GM12865 (cell line): ENCODE measurements at regions not wholly inside any gene's neighbourhood (a gene's known extent, or its start where the extent isn't known, plus 50 kb on each side); places are given as distances from the start of the nearest gene placed in this dataset.

Experiments used
- DNase-seq: peaks from one replicate; pipeline ENCODE4 v3.0.0; 2010; ENCODE audit warnings: low read depth
- H3K4me3 ChIP-seq: 2 replicates; pipeline ENCODE4 v1.5.1; 2011; ENCODE audit warnings: mild to moderate bottlenecking, low read depth, low read length, control low read depth
- CTCF ChIP-seq: IDR thresholded peaks from 2 replicates; pipeline ENCODE4 v1.5.1; 2011; ENCODE audit warnings: low read length, control low read depth, low read depth, inconsistent platforms; ENCODE audit not compliant: insufficient read depth; ENCODE audit errors: missing control alignments

- DNase-seq, result no peak
These were observed 390.7 kb upstream of the ARGLU1 start for GRCh38 chr13:106958621-106959048.

GRCh38 chr13:106942563-106942962, 374.6 kb upstream of the ARGLU1 start:
- H3K4me3 ChIP-seq, result no peak overlapping the region
- no peak for TF ChIP-seq CTCF
- peak; percentile 27 for DNase-seq

More at GRCh38 chr13:106958621-106959048, 390.7 kb upstream of the ARGLU1 start:
- H3K4me3 ChIP-seq, result no peak overlapping the region
- no peak for TF ChIP-seq CTCF

GRCh38 chr13:106941779-106942178, 373.8 kb upstream of the ARGLU1 start:
- DNase-seq, result peak; percentile 9
- TF ChIP-seq CTCF, result no peak

GRCh38 chr13:106927421-106927820, 359.5 kb upstream of the ARGLU1 start:
- no peak overlapping the region for H3K4me3 ChIP-seq
- DNase-seq, result no peak
- TF ChIP-seq CTCF, result no peak

More at GRCh38 chr13:106941779-106942178, 373.8 kb upstream of the ARGLU1 start:
- no peak overlapping the region for H3K4me3 ChIP-seq

GRCh38 chr13:106922384-106922783, 354.4 kb upstream of the ARGLU1 start:
- no peak overlapping the region for H3K4me3 ChIP-seq
- no peak for TF ChIP-seq CTCF
- no peak for DNase-seq

- TF ChIP-seq CTCF, result no peak
- H3K4me3 ChIP-seq, result no peak overlapping the region
- no peak for DNase-seq
These were observed 351.7 kb upstream of the ARGLU1 start for GRCh38 chr13:106919638-106920037.

GRCh38 chr13:106919133-106919532, 351.2 kb upstream of the ARGLU1 start:
- DNase-seq, result peak; percentile 40
- TF ChIP-seq CTCF, result no peak
- no peak overlapping the region for H3K4me3 ChIP-seq
